GM18520 (cell line): ENCODE measurements at regions not wholly inside any gene's neighbourhood (a gene's known extent, or its start where the extent isn't known, plus 50 kb on each side); places are given as distances from the start of the nearest gene placed in this dataset.
"Not testable (repeated sequence)": the region's sequence is repeated elsewhere in the genome, so short reads cannot be mapped to it uniquely, and the experiment has no call there.

Experiments
- ATAC-seq: cut with Tn5 transposase; IDR thresholded peaks from one replicate; pipeline ENCODE4 v1.9.1; 2021; ENCODE audit not compliant: unreplicated experiment

DNA sequence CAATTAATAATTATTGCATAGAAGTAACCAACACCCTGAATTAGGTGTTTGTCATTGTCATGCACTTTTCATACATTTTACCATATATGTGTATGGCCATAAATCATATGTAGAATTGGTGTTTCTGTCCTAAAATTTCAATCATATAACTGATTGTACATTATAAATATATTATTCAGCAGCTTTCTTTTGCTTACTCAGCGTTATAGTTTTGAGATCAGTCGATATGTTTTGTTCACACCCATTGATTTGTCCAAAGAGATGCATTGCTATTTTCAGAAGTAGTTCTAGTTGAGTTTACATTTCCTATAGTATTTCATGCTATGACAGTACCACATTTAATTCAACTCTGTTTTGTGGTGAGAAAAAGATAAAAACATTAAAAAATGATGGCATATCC is 50.5 kb upstream of the PARP4 start:
- no peak for ATAC-seq

DNA sequence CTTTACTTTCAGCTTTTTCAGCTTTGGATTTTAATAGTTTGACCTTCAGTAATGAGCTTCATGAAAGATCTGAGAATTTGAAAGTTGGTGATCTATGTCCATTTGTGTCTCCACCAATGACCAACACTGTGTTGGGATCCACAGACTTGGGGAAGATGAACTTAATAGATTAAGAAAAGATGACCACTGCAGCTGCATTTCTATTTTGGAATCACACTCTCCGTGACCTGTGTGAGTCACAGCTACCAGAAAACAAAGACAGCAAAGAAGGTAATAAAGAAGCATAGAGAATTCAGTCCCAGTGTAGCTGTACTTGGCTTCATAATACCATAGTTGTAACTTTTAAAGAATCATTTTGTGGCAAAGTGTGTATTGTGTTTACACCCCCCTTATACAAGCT is 51.4 kb upstream of the PARP4 start:
- ATAC-seq = not testable (repeated sequence)

DNA sequence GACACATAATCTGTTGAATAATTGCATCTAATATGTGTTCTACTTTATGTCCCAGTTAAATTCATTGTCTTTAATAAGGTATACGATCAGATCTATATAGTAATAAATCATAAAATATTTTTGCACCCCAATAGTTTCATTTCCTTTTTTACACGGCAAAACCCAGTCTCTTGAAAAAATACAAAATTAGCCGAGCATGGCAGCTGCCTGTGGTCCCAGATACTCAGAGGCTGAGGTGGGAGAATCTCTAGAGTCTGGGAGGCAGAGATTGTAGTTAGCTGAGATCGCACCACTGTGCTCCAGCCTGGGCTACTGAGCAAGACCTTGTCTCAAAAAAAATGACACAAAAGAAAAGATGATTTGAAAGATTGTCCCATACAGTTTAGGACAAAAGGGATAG is 52.3 kb upstream of the PARP4 start:
- ATAC-seq = no peak

DNA sequence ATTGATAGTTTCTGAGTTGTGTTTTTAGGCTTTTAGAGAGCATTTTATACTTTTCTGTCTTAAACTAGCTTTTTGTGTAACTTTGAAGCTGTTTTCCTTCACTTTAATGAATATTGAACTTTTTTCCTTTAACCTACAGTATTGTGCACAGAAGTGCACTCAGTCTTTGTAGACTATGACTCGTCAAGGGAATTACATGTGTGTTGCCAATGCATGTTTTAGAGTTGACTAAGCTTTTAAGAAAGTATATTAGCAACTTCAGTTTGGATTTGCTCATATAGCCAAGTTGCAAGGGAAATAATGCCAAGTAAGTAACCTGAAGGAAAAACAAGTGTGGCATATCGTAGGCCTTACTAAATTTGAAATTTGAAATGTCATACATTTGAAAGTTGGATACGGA is 55.0 kb upstream of the PARP4 start:
- ATAC-seq = not testable (repeated sequence)

DNA sequence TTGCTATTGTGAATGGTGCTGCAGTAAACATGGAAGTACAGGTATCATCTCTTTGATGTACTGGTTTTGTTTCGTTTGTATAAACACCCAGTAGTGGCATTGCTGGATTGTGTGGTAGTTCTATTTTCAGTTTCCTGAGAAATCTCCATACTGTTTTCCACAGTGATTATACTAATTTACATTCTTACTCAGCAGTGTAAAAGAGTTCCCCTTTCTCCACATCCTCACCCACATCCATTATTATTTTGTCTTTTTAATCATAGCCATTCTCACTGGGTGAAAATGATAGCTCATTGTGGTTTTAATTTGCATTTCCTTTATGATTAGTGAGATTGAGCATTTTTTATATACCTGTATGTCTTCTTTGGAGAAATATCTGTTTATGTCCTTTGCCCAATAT is 62.3 kb upstream of the PARP4 start:
- ATAC-seq = no peak

DNA sequence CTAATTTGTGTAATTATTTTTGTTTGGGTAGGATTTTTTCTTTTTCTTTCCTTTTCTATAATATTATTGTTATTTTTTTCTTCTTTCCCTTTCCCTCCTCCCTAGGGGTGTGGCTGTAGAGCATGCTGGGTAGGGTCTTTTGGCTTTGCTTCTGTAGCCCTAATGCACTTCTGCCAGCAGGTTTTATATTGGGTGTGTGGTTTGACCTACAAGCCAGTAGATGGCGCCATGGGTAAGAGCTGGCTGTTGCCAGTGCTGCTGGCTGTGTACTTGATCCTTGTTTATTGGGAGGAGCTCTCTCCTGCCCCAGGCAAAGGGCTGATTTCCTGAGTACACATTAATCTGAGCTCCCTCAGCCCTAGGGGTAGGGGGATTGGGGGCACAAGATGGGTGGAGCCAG is 67.7 kb upstream of the PARP4 start:
- ATAC-seq = not testable (repeated sequence)

DNA sequence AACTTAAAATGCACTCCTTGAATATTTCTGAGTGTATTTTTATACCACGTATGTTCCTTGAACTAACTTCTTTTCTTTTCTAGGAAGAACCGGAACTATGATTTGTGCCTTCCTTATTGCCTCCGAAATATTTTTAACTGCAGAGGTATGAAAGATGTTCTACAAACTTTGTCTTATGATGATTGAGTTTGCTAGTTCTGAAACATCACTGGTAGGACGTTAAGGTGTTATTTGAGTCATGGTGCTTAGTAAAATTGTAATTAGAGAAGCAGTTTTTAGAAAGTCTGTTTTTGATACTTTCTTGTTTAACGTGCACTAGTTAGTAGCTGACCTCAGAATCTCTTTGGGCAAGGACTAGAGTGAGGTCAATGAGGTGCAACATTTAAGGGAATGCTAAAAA is 69.0 kb upstream of the PARP4 start:
- not testable (repeated sequence) for ATAC-seq

DNA sequence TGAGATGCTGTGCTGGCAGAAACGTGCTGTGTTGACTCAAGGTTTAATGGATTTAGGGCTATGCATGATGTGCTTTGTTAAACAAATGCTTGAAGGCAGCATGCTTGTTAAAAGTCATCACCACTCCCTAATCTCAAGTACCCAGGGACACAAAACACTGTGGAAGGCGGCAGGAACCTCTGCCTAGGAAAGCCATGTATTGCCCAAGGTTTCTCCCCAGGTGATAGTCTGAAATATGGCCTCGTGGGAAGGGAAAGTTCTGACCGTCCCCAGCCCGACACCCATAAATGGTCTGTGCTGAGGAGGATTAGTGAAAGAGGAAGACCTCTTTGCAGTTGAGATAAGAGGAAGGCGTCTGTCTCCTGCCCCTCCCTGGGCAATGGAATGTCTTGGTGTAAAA is 79.1 kb upstream of the PARP4 start:
- not testable (repeated sequence) for ATAC-seq

DNA sequence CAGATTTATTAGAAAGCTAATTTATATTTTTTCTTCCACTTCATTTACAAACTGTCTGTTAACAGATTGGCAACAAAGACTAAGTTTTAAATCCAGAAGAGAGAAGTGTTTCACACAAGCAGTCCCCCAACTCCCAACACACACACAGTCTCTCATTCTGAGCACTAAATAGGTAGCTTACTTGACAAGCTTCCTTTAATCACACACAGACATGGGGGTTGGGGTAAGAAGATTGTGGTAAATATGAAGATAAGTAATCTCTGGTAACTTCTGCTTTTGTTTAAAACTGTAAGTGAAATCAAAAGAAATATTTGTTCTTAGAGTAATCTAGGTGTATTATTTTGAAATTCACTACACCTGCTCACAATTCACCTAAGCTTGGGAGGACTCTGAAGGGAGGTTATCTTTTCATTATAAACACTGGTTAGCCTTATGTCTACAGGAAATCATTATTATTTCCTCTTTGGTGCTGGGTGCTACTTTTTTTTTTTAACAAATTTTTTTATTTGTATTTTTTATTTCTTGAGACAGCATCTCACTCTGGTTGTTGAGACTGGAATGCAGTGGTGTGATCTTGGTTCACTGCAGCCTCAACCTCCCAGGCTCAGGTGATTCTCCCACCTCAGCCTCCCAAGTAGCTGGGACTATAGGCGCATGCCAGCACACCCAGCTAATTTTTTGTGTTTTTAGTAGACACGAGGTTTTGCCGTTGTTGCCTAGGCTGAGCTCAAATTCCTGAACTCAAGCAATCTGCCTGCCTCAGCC is 82.1 kb upstream of the ATP12A start:
- ATAC-seq = not testable (repeated sequence)

DNA sequence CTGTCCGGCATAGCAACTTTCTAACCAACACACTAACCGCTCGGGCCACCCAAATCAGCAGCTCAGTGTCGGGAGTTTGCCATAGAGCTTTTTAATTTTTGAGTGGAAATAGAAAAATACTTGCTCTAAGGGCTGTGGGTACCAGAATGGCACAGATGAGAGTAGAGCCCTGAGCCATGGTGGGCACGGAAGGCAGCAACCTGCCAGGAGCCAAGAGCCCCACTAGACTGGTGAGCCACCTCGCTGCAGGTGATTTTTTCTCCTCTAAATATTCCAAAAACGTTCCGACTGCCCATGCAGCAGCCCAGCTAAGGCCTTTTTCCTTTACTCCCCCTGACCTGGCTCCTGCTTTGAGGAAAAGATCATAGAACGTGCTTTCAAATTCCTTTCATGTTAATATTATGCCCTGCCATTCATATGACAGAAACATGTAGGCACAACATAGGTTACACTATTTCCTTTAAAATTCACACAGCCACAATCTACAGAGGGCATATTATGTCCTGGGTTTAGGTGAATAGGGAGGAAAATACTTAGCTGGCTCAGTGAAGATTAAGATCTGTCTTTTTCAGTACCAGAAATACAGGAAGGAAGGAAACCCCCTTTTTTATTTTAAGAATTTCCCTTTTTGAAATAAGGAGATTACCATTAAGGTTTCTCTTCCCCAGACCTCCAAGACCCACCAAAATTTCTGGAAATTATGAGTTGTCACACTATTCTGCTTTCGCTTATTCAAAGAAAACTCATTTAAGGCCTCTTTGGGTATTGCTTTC is 81.0 kb upstream of the ATP12A start:
- not testable (repeated sequence) for ATAC-seq

DNA sequence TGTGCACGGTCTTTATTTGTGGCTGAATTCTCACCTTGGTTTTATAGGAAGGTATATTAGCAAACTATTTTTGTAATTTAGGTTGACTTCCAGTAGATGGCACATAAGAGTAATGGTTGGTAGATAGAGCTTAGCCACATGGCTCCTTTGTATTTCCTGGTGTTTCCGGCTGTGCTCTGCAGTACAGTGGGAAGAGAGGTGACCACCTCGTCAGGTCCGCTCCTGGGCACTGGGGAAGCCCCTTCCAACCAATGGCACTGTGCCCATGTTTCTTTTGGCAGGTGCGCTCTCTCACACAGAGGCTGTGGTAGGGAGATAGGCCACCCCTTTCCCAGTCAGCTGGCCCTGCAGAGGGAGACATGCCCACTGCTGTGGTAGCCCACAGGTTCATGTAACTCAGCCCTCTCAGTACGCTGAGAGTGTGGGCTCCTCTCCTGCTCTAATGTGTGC is 74.3 kb upstream of the ATP12A start:
- ATAC-seq = no peak

DNA sequence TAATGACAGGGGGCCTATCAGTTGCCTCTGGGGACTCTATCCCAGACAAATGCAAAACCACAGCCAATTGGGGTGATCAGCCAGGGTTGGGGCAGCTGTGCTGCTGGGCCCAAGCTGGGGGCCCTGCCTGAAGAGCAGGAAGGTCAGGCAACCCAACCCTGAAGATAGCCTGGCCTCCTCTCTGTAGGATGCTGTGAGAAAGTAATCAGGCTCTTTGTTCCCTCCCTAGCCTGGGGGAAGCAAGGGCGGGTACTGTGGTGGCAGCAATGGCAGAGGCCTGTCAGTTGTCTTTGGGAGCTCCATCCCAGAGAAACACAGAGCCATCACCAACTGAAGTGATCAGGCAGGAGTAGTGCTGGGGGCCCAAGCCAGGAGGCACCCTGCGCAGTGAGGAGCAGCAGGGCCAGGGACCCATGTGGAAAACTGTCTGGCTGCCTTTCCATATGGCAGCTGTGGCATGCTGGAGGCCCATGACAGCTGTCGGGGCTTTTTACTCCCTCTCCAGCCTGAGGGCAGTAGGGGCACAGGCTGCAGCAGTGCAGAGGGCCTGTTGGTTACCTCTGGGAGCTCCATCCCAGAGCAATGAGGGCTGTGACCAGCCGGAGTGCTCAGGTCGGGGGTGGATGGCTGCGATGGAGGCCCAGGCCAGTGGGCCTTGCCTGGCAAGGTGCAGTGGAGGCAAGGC is 73.6 kb upstream of the ATP12A start:
- no peak for ATAC-seq

DNA sequence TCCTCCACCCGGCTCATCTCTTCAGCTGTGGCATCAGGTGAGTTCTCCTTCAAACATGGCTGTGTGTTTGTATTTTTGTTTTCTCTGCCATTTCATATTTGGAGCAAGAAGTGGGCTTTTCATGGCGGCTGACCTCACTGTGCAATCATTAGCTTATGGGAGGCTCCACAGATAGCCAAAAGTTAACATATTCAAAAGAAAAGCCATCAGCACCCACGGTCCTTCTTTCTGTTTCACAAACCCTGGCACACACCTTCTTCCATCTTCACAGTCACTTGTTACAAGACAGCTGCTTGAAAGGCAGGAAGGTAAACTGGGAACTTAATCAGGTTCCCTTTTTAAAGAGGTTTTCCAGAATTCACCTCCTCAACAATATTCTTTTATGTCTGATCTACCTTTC is 69.3 kb upstream of the ATP12A start:
- ATAC-seq = no peak

DNA sequence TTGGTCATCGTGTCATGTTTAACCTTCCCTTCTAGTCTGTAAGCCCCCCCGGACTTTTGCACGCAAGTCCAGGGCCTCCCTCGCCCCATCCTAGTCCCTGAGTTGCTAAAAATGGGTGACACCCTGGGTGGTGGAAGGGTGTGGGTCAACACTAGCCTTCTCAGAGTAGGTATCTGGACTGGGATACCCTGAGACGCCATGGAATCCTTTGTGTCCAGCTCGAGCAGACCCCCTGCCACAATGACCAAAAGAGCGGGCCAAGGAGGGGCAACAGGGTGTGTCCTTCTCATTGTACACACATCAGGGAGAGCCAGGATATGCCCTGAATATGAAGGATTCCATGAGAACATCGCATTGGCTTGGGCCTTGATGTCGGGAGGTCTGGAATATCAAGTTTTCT is 67.5 kb upstream of the ATP12A start:
- no peak for ATAC-seq

DNA sequence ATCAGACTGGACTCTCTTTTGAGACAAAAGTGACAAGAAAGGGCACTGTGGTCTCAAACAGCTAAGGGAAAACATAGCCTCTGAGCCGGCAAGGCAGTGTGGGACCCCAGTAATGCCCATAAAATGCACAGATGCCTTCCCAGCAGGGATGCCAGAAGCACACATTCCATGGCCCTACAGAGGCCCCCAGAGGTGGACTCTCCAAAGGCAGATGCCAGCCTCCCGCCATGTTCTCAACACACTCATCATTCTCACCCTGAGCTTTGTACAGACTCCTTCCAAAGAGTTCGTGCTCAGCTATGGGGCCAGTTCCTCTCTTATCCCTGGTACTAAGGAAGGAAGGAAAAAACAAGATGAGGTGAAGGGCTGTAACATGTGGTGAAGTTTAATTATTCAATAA is 67.1 kb upstream of the ATP12A start:
- no peak for ATAC-seq

DNA sequence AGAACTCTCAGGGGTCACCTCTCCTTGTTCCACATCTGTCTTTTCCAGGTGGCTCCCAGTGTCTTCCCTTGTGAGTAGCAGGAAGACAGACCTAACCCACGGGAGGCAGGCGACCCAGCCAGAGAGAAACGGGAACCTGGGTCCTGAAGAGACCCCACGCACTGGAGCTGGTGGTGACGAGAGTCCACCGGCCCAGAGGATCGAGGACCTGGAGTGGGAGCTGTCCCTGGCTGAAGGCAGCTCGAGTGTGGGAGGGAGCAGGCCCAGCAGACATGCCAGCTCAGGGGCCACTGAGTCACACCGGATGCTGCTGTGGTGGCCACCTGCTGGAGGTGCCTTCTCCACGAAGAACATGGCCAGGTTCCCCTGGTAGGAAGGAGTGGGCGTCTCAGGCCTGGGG is 66.5 kb upstream of the ATP12A start:
- ATAC-seq = no peak

DNA sequence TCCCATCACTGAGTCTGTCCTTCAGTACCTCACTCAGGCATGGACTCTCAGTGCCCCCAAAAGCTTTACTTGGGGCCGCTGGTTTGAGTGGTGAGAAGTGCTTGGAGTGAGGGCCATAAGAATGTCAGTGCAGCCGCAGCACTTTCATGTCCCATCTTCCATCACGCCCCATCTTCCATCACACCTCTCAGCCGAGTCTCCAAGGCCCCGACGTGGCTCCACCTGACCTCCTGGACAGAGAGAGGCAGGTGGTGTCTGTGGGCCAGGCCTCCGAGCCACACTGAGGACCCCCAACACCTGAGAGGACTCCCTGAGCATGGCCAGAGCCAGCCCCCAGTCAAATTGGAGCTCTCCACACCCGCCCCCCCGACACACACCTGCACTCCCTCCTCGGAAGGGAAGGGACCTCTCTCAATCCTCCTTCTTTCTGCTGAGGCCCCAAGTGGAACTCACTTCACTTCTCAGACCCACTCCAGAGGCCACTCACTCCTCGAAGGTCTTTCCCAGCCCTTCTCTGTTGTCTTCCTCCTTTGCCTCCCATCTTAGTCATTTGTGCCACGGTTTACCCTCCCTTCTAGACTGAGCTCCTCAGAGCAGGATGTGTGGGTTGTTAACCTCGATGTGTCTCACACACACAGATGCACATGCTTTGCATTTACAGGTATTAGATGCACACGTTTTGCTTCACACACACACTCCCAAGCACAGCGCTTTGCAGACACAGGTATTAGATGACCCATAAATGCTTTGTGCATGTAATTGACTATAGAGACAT is 65.7 kb upstream of the ATP12A start:
- no peak for ATAC-seq

DNA sequence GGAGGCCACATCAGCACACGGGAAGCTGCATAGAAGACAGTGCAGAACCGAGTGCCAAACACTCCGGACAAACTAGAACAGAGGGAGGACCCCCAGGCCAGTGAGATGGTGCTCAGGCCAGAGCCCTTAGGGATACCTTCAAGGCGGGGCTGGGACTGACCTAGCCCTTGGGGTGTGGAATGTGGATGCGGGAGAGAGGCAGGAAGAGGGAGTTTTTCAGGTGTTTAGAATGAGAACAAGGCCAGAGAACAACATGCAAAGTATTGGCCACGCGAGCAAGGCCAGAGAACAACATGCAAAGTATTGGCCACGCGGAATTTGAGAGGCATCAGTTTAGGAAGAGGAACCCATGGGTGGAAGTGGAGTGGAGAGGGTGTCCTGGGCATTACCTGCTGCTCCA is 65.1 kb upstream of the ATP12A start:
- no peak for ATAC-seq

DNA sequence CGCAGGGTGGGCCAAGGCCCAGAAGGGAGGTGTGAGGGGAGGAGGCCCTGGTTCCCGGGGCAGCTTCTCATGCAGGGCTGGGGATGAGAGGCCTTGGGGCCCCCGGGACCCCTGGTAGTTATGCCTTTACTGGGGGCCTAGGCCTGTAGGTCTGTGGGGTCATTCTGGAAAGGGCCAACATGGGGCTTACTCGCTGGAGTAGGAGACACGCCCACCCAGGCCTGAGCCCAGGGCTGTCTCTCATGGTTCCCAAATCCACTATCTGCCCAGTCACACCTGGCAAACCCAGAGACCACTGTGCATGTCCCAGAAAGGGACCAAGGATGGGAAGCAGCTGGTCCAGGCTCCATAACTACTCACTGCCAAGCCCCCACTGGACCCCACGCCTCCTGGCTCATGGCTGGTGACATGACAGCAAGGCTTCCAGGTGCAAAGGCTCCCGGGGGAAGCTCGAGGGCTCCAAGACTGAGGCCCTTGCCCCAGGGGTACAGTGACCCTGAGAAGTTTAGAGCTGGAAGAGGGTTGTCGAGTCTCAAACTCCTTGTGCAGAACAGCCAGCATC is 64.2 kb upstream of the ATP12A start:
- ATAC-seq = no peak

DNA sequence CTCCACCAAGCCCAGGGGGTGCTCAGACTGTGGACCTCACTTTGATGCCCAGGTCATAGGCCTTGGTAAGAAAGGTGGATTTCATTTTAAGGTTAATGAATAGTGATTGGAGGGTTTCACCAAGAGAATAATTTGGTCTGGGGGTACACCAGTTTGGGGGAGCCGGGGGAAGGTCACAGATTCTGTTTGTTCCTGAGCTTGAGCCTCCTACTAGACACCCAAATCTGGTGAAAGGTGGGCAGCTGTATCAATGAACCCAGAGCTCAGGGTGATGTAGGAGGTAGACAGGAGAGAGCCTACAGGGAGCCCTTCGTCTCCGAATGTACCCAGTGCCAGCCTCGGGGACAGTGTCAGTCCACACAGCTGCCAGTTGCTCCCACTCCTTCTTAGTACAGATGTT is 63.7 kb upstream of the ATP12A start:
- no peak for ATAC-seq
